ENCODE measurements at regions not wholly inside any gene's neighbourhood (a gene's known extent, or its start where the extent isn't known, plus 50 kb on each side); places are given as distances from the start of the nearest gene placed in this dataset.

DNA sequence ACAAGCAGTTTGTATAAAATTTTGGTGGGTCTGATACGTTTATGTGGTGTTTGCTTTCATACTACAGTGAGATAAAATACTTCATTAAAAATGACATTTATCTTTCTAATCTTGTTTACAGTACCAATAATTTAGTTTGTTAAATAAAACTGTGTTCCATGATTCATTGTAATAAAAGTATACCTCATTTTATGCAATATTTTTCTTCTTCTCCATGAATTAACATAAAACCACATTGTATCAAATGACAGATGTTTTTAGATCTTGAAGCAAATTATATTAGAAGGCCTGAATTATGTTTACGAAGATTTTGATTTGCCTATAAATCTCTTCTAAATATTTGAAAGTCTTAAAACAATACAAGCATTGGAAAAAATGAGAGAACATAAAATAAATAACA is 1443.0 kb upstream of the CDH6 start:
- no peak for ATAC-seq
- TF ChIP-seq CTCF (IDR thresholded peaks at IDR 0.05), result no peak

GRCh38 chr5:29744618-29745017 is 1448.9 kb upstream of the CDH6 start:
- TF ChIP-seq CTCF (IDR thresholded peaks at IDR 0.05), result no peak
- no peaks in the 10 kb centered on the region for H3K27me3 Mint-ChIP-seq (ENCODE audit: low read depth in 2 of 2)
- DNase-seq (no peak), ATAC-seq (no peak)
- Histone ChIP-seq H3K36me3 (ENCODE audit: control insufficient read depth, insufficient read depth, low read length) (no peaks in the 10 kb centered on the region), H3K27ac (ENCODE audit: low read length) (no peak overlapping the region), H3K4me3 (ENCODE audit: low read length) (no peak overlapping the region), H3K9me3 (ENCODE audit: control insufficient read depth, insufficient read depth, low read length) (peaks cover 2% of the 10 kb centered on the region), H3K27me3 (ENCODE audit: control insufficient read depth, insufficient read depth, low read length) (no peaks in the 10 kb centered on the region), H3K4me1 (ENCODE audit: control insufficient read depth, insufficient read depth, low read length) (no peaks in the 10 kb centered on the region)
- H3K4me3 Mint-ChIP-seq, result no peak overlapping the region
- no peaks in the 10 kb centered on the region for H3K4me1 Mint-ChIP-seq
- H3K27ac Mint-ChIP-seq, result no peak overlapping the region
- intact Hi-C loops (cut with micrococcal nuclease), result no loop called here
- no CpG with 5 or more reads among the region's 3 CpGs for WGBS (ENCODE audit: insufficient coverage)
- peaks cover 11% of the 10 kb centered on the region for H3K36me3 Mint-ChIP-seq
- peaks cover 12 to 23% of the 10 kb centered on the region in 2 donors for H3K9me3 Mint-ChIP-seq

More for the DNA sequence above, 1443.0 kb upstream of the CDH6 start:
- Mint-ChIP-seq H3K36me3 (no peaks in the 10 kb centered on the region), H3K27ac (no peak overlapping the region), H3K4me3 (no peak overlapping the region), H3K9me3 (peaks cover 10% of the 10 kb centered on the region in 2 donors), H3K4me1 (no peaks in the 10 kb centered on the region), H3K27me3 (ENCODE audit: low read depth in 2 of 2) (no peaks in the 10 kb centered on the region)
- Histone ChIP-seq H3K27me3 (ENCODE audit: control insufficient read depth, insufficient read depth, low read length) (no peaks in the 10 kb centered on the region), H3K9me3 (ENCODE audit: control insufficient read depth, insufficient read depth, low read length) (no peaks in the 10 kb centered on the region), H3K27ac (ENCODE audit: low read length) (no peak overlapping the region), H3K4me1 (ENCODE audit: control insufficient read depth, insufficient read depth, low read length) (no peaks in the 10 kb centered on the region), H3K36me3 (ENCODE audit: control insufficient read depth, insufficient read depth, low read length) (no peaks in the 10 kb centered on the region), H3K4me3 (ENCODE audit: low read length) (no peak overlapping the region)
- intact Hi-C loops (cut with micrococcal nuclease), result no loop called here
- no peak for DNase-seq
- WGBS (ENCODE audit: insufficient coverage), result no CpG with 5 or more reads among the region's 2 CpGs

DNA sequence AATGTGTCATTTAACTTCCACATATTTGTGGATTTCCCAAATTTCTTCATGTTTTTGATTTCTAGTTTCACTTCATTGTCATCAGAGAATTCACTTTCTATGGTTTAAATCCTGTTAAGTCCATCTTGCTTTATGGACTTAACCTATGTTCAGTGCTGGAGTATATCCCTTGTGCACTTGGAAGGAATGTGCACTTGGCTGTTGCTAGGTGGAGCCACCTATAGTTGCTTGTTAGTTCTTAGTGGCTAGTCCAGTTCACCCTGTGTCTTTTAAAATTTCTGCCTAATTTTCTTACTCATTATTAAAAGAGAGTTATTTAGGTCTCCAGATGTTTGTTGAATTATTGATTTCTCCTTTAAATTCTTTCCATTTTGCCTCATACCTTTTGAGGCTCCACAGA is 1472.5 kb upstream of the CDH6 start:
- ATAC-seq (no peak), DNase-seq (no peak)
- intact Hi-C loops (cut with micrococcal nuclease), result no loop called here
- Mint-ChIP-seq H3K27ac (no peak overlapping the region), H3K36me3 (peaks cover 9% of the 10 kb centered on the region), H3K27me3 (ENCODE audit: low read depth in 2 of 2) (no peaks in the 10 kb centered on the region), H3K4me1 (no peaks in the 10 kb centered on the region), H3K4me3 (no peak overlapping the region), H3K9me3 (peaks cover 14 to 26% of the 10 kb centered on the region in 2 donors)
- Histone ChIP-seq H3K4me1 (ENCODE audit: control insufficient read depth, insufficient read depth, low read length) (no peaks in the 10 kb centered on the region), H3K4me3 (ENCODE audit: low read length) (no peak overlapping the region), H3K36me3 (ENCODE audit: control insufficient read depth, insufficient read depth, low read length) (no peaks in the 10 kb centered on the region), H3K27ac (ENCODE audit: low read length) (no peak overlapping the region), H3K9me3 (ENCODE audit: control insufficient read depth, insufficient read depth, low read length) (peaks cover 3% of the 10 kb centered on the region), H3K27me3 (ENCODE audit: control insufficient read depth, insufficient read depth, low read length) (no peaks in the 10 kb centered on the region)
- no peak for TF ChIP-seq CTCF (IDR thresholded peaks at IDR 0.05)

GRCh38 chr5:29719171-29719570 is 1474.3 kb upstream of the CDH6 start:
- Histone ChIP-seq H3K27me3 (ENCODE audit: control insufficient read depth, insufficient read depth, low read length) (no peaks in the 10 kb centered on the region), H3K27ac (ENCODE audit: low read length) (no peak overlapping the region), H3K4me3 (ENCODE audit: low read length) (no peak overlapping the region), H3K4me1 (ENCODE audit: control insufficient read depth, insufficient read depth, low read length) (no peaks in the 10 kb centered on the region), H3K9me3 (ENCODE audit: control insufficient read depth, insufficient read depth, low read length) (peaks cover 3% of the 10 kb centered on the region), H3K36me3 (ENCODE audit: control insufficient read depth, insufficient read depth, low read length) (no peaks in the 10 kb centered on the region)
- Mint-ChIP-seq H3K27ac (no peak overlapping the region), H3K9me3 (peaks cover 12 to 23% of the 10 kb centered on the region in 2 donors), H3K27me3 (ENCODE audit: low read depth in 2 of 2) (no peaks in the 10 kb centered on the region), H3K4me3 (no peak overlapping the region), H3K4me1 (no peaks in the 10 kb centered on the region), H3K36me3 (peaks cover 9% of the 10 kb centered on the region)
- no peak for ATAC-seq
- intact Hi-C loops (cut with micrococcal nuclease), result no loop called here
- WGBS (ENCODE audit: insufficient coverage), result 83% methylated on average over 2 of the region's 3 CpGs
- TF ChIP-seq CTCF (IDR thresholded peaks at IDR 0.05), result no peak
- DNase-seq, result no peak
